Body of pancreas (tissue), 4 donors: ENCODE measurements at regions not wholly inside any gene's neighbourhood (a gene's known extent, or its start where the extent isn't known, plus 50 kb on each side); places are given as distances from the start of the nearest gene placed in this dataset.

ENCODE experiments used
- ATAC-seq: fragments of 150-250 bp; one replicate; pipeline ENCODE4 v1.9.1; 2016
- DNase-seq, 4 donors: peaks; one replicate each; pipeline ENCODE4 v3.0.0-alpha.2; 2019
- H3K27ac ChIP-seq, 4 donors: fragments of 200-600 bp; sonication (generic); 1 replicate in 3 of 4; 2 replicates in 1 of 4; pipeline versions ENCODE4 v1.5.1 to v1.6.1; 2016 to 2019; ENCODE audit warnings: mild to moderate bottlenecking in 1 of 4, mixed read lengths in 1 of 4, moderate library complexity in 1 of 4
- H3K27me3 ChIP-seq, 2 donors: fragments of 200-600 bp; sonication (generic); one replicate each; pipeline ENCODE4 v1.6.0; 2016; ENCODE audit warnings: mild to moderate bottlenecking in 1 of 2
- H3K36me3 ChIP-seq, 2 donors: fragments of 200-600 bp; sonication (generic); replicated peaks in 1 of 2; 2 replicates each; pipeline ENCODE4 v1.5.1; 2016; ENCODE audit warnings: low read depth in 2 of 2; ENCODE audit not compliant: insufficient read depth in 1 of 2
- H3K4me1 ChIP-seq: fragments of 200-600 bp; sonication (generic); one replicate; pipeline ENCODE4 v1.6.0; 2016
- H3K4me3 ChIP-seq, 2 donors: fragments of 200-600 bp; sonication (generic); 1 replicate in 1 of 2; 2 replicates in 1 of 2; pipeline ENCODE4 v1.5.1; 2016 to 2019
- H3K9me3 ChIP-seq, 3 donors: fragments of 200-600 bp; sonication (generic); 1 replicate in 2 of 3; 2 replicates in 1 of 3; pipeline ENCODE4 v1.5.1; 2016
- CTCF ChIP-seq, 7 experiments: fragments of 450-650 bp in 4 of 7; fragments of 200-600 bp in 3 of 7; sonication (generic) in 3 of 7; IDR thresholded peaks; one replicate each; pipeline ENCODE4 v1.5.1; 2016 to 2019; ENCODE audit warnings: antibody characterized with exemption in 7 of 7
- POLR2A ChIP-seq, 3 donors: fragments of 450-650 bp; IDR thresholded peaks; one replicate each; pipeline ENCODE4 v1.6.1; 2016; ENCODE audit warnings: antibody characterized with exemption in 3 of 3, mild to moderate bottlenecking in 2 of 3
- WGBS, 2 donors: methylation state at CpG; one replicate each; pipeline ENCODE4 v1.1.5; 2017; 5-methylcytosine and 5-hydroxymethylcytosine counted together
- intact Hi-C: fragments of 100-400 bp; cut with DNase I; formaldehyde crosslinking; loops from one replicate; pipeline ENCODE4 v1.15.1; 2023

GRCh38 chr11:29268733-29269132 lies 748.1 kb downstream of the KCNA4 start:
- H3K27me3 ChIP-seq: no peaks in the 10 kb centered on the region
- ATAC-seq: no peak
- no peaks in the 10 kb centered on the region for H3K9me3 ChIP-seq
- TF ChIP-seq CTCF (IDR thresholded peaks at IDR 0.05): no peak
- TF ChIP-seq POLR2A (IDR thresholded peaks at IDR 0.05): no peak
- no peaks in the 10 kb centered on the region for H3K4me1 ChIP-seq
- intact Hi-C loops: no loop called here
- H3K36me3 ChIP-seq: no peaks in the 10 kb centered on the region
- H3K27ac ChIP-seq: no peak overlapping the region
- H3K4me3 ChIP-seq: no peak overlapping the region
- DNase-seq: no peak
- 39 to 48% methylated on average over 2 of the region's 2 CpGs for WGBS, 2 donors

- ATAC-seq (no peak), DNase-seq (no peak)
- Histone ChIP-seq H3K9me3 (no peaks in the 10 kb centered on the region), H3K4me3 (no peak overlapping the region), H3K4me1 (no peaks in the 10 kb centered on the region), H3K36me3 (no peaks in the 10 kb centered on the region), H3K27ac (no peak overlapping the region), H3K27me3 (no peaks in the 10 kb centered on the region)
- TF ChIP-seq CTCF (IDR thresholded peaks at IDR 0.05): no peak
- TF ChIP-seq POLR2A (IDR thresholded peaks at IDR 0.05): no peak
- 41 to 45% methylated on average over 3 of the region's 3 CpGs for WGBS, 2 donors
- intact Hi-C loops: no loop called here
These were observed 751.0 kb downstream of the KCNA4 start for GRCh38 chr11:29265792-29266191.

GRCh38 chr11:29265381-29265780 lies 751.4 kb downstream of the KCNA4 start:
- intact Hi-C loops: no loop called here
- H3K9me3 ChIP-seq: no peaks in the 10 kb centered on the region
- H3K4me1 ChIP-seq: no peaks in the 10 kb centered on the region
- H3K27ac ChIP-seq: no peak overlapping the region
- no peaks in the 10 kb centered on the region for H3K27me3 ChIP-seq
- DNase-seq (no peak), ATAC-seq (no peak)
- no peak for TF ChIP-seq CTCF (IDR thresholded peaks at IDR 0.05)
- no peak overlapping the region for H3K4me3 ChIP-seq
- no peaks in the 10 kb centered on the region for H3K36me3 ChIP-seq

DNA sequence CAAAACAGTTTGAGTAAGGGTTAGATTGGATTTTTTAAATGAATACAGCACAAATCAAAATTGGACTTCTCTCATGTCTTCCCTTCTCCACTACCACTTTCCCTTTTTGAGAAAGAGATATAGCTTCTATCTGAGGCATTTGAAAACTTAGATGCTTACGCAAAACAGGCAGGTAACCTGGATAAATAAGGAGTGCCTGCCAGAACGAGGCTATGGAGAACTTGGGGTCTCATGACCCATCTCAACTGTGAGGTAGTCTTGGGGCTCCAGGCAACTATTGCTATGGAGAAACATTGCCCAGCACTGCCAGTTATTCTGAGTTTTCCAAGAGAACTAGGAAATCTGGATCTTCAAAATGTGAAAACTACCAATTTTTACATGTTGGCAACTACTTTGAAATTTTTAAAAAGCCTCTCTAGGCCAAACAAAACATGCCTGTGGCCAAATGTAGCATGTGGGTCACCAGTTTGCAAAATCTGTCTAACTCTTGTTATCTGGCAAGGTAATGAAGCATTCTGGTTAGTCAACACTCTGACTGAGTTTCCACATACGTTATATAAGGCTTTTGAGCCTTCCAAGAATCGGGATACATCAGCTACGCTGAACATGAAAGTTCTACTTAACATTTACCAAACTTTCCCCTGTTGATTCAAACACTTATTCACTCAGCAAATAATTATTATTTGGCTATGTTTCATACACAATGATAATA lies 752.7 kb downstream of the KCNA4 start:
- no peak overlapping the region for H3K27ac ChIP-seq
- intact Hi-C loops: no loop called here
- H3K9me3 ChIP-seq: no peaks in the 10 kb centered on the region
- ATAC-seq (no peak), DNase-seq (no peak)
- TF ChIP-seq CTCF (IDR thresholded peaks at IDR 0.05) (no peak), POLR2A (IDR thresholded peaks at IDR 0.05) (no peak)
- no peaks in the 10 kb centered on the region for H3K4me1 ChIP-seq
- no peaks in the 10 kb centered on the region for H3K36me3 ChIP-seq
- H3K4me3 ChIP-seq: no peak overlapping the region
- H3K27me3 ChIP-seq: no peaks in the 10 kb centered on the region
- 60 to 63% methylated on average over 5 of the region's 5 CpGs for WGBS, 2 donors

- no peaks in the 10 kb centered on the region for H3K9me3 ChIP-seq
- intact Hi-C loops: no loop called here
- DNase-seq (no peak), ATAC-seq (no peak)
- TF ChIP-seq CTCF (IDR thresholded peaks at IDR 0.05) (no peak), POLR2A (IDR thresholded peaks at IDR 0.05) (no peak)
- no peaks in the 10 kb centered on the region for H3K27me3 ChIP-seq
- no peaks in the 10 kb centered on the region for H3K4me1 ChIP-seq
- H3K4me3 ChIP-seq: no peak overlapping the region
- H3K36me3 ChIP-seq: no peaks in the 10 kb centered on the region
- no peak overlapping the region for H3K27ac ChIP-seq
These were observed 755.0 kb downstream of the KCNA4 start for GRCh38 chr11:29261831-29262230.
